SK-N-SH treated with all-trans-retinoic acid at 6 μM for 48 hours (cell line): ENCODE measurements at regions not wholly inside any gene's neighbourhood (a gene's known extent, or its start where the extent isn't known, plus 50 kb on each side); places are given as distances from the start of the nearest gene placed in this dataset.

Experiments used
- ATAC-seq: fragments of 200-7000 bp; cut with Tn5 transposase; 3 replicates; pipeline ENCODE4 v1.9.1; 2020; ENCODE audit warnings: mild to moderate bottlenecking, moderate library complexity
- ARNTL ChIP-seq: fragments of 450-650 bp; formaldehyde crosslinking; IDR thresholded peaks from 2 replicates; pipeline ENCODE4 v1.5.0; 2020; ENCODE audit warnings: low read depth, mild to moderate bottlenecking, moderate library complexity, borderline replicate concordance
- CSDC2 ChIP-seq: fragments of 250-450 bp; sonication (Bioruptor Pico); IDR thresholded peaks from 2 replicates; pipeline ENCODE4 v1.5.0; 2020; ENCODE audit warnings: mild to moderate bottlenecking, moderate library complexity
- ESRRG ChIP-seq: fragments of 250-450 bp; sonication (Bioruptor Pico); IDR thresholded peaks from 2 replicates; pipeline ENCODE4 v1.6.1; 2021; ENCODE audit warnings: mild to moderate bottlenecking
- GLIS3 ChIP-seq: fragments of 250-450 bp; sonication (Bioruptor Pico); IDR thresholded peaks from 2 replicates; pipeline ENCODE4 v1.5.0; 2020; ENCODE audit warnings: mild to moderate bottlenecking, moderate library complexity
- ISL1 ChIP-seq: fragments of 250-450 bp; sonication (Bioruptor Pico); IDR thresholded peaks from 2 replicates; pipeline ENCODE4 v2.1.2; 2022; ENCODE audit warnings: mild to moderate bottlenecking, moderate library complexity
- OSR1 ChIP-seq: fragments of 250-450 bp; sonication (Bioruptor Pico); IDR thresholded peaks from 2 replicates; pipeline ENCODE4 v1.8.0; 2022; ENCODE audit warnings: moderate library complexity, mild to moderate bottlenecking, inconsistent platforms
- PPARA ChIP-seq: fragments of 250-450 bp; sonication (Bioruptor Pico); IDR thresholded peaks from 2 replicates; pipeline ENCODE4 v1.5.0; 2020; ENCODE audit warnings: mild to moderate bottlenecking, borderline replicate concordance
- RARB ChIP-seq: fragments of 250-450 bp; sonication (Bioruptor Pico); IDR thresholded peaks from 2 replicates; pipeline ENCODE4 v1.8.0; 2021; ENCODE audit warnings: mild to moderate bottlenecking, moderate library complexity
- SNAI2 ChIP-seq: fragments of 250-450 bp; sonication (Bioruptor Pico); IDR thresholded peaks from 2 replicates; pipeline ENCODE4 v1.5.0; 2020; ENCODE audit warnings: mild to moderate bottlenecking, moderate library complexity
- TCF4 ChIP-seq: fragments of 250-450 bp; sonication (Bioruptor Pico); IDR thresholded peaks from 2 replicates; pipeline ENCODE4 v1.8.0; 2021; ENCODE audit warnings: mild to moderate bottlenecking, moderate library complexity, borderline replicate concordance
- TOX ChIP-seq: fragments of 250-450 bp; sonication (Bioruptor Pico); IDR thresholded peaks from 2 replicates; pipeline ENCODE4 v1.8.0; 2021; ENCODE audit warnings: mild to moderate bottlenecking, moderate library complexity, borderline replicate concordance
- ZC3H10 ChIP-seq: fragments of 250-450 bp; sonication (Bioruptor Pico); IDR thresholded peaks from 2 replicates; pipeline ENCODE4 v1.5.1; 2021; ENCODE audit warnings: mild to moderate bottlenecking, moderate library complexity
- ZFP3 ChIP-seq: fragments of 250-450 bp; sonication (Bioruptor Pico); IDR thresholded peaks from 2 replicates; pipeline ENCODE4 v1.5.0; 2020; ENCODE audit warnings: mild to moderate bottlenecking, moderate library complexity
- ZFP30 ChIP-seq: fragments of 450-650 bp; formaldehyde crosslinking; IDR thresholded peaks from 2 replicates; pipeline ENCODE4 v1.5.0; 2022; ENCODE audit warnings: mild to moderate bottlenecking, moderate library complexity
- ZNF565 ChIP-seq: fragments of 450-650 bp; formaldehyde crosslinking; conservative IDR thresholded peaks from 2 replicates; pipeline ENCODE4 v1.5.0; 2020; ENCODE audit warnings: low read depth, mild to moderate bottlenecking, moderate library complexity
- ZNF70 ChIP-seq: fragments of 450-650 bp; formaldehyde crosslinking; IDR thresholded peaks from 2 replicates; pipeline ENCODE4 v1.5.0; 2020; ENCODE audit warnings: mild to moderate bottlenecking, moderate library complexity
- ZNF8 ChIP-seq: fragments of 450-650 bp; formaldehyde crosslinking; IDR thresholded peaks from 2 replicates; pipeline ENCODE4 v1.5.0; 2020; ENCODE audit warnings: mild to moderate bottlenecking, moderate library complexity
- TF ChIP-seq, protein P1 (sequence below): fragments of 250-450 bp; sonication (Bioruptor Pico); IDR thresholded peaks from 2 replicates; pipeline ENCODE4 v1.5.1; 2021; ENCODE audit warnings: mild to moderate bottlenecking, moderate library complexity
- TF ChIP-seq, protein P2 (sequence below): fragments of 250-450 bp; sonication (Bioruptor Pico); IDR thresholded peaks from 2 replicates; pipeline ENCODE4 v1.5.1; 2020; ENCODE audit warnings: low read depth, mild to moderate bottlenecking, moderate library complexity
- TF ChIP-seq, protein P3 (sequence below): fragments of 250-450 bp; sonication (Bioruptor Pico); IDR thresholded peaks from 2 replicates; pipeline ENCODE4 v1.8.0; 2020; ENCODE audit warnings: mild to moderate bottlenecking, moderate library complexity, borderline replicate concordance
- TF ChIP-seq, protein P4 (sequence below): fragments of 250-450 bp; sonication (Bioruptor Pico); IDR thresholded peaks from 2 replicates; pipeline ENCODE4 v1.8.0; 2021; ENCODE audit warnings: low read depth, mild to moderate bottlenecking, moderate library complexity, borderline replicate concordance
- TF ChIP-seq, protein P5 (sequence below): fragments of 250-450 bp; sonication (Bioruptor Pico); IDR thresholded peaks from 2 replicates; pipeline ENCODE4 v1.5.0; 2020; ENCODE audit warnings: mild to moderate bottlenecking, moderate library complexity

DNA sequence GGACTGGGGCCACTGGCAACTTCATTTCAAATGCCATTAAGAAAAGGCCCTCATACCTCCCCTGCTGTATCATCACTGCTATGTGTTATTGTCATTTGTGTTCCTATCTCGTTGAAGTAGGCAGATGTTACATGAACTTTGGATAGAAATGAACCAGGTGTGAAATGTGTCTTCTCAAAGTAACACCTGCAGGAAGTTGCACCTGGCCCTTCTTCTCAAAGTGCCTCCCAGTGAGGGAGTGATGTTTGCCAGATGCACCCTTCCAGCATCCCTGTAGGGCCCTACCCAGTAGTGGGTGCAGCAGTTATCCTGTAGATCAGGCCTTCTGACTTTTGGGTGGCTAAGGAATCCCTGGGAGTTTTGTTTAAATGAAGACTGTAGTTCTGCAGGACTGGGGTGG is 197.7 kb upstream of the CTNNB1 start:
- TF ChIP-seq SNAI2 (CRISPR knock-in tag) (no peak), ZC3H10 (CRISPR knock-in tag) (no peak), ARNTL (CRISPR knock-in tag) (no peak), PPARA (CRISPR knock-in tag) (no peak)
- TF ChIP-seq, all 23 proteins: peak for 0
- ATAC-seq = no peak

DNA sequence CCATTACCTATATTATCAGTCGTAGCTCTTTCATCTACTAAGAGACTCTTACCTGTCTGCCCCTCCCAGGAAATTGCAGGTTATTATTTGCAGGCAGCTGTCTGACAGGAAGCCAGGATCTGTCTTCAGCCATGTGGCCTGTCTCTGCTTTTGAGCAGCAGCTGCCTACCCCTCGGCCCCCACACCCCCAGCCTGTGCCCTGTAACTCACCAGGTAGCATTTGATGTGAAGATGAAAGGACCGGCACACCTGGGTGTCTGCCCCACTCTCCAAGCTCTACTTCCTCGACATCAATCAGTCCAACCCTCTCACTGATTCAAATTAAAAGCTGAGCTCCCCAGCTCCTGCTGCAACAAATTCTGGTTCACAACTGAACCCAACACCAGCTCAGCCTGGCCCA is 197.2 kb upstream of the CTNNB1 start:
- no peak for ATAC-seq
- TF ChIP-seq ZNF565 (CRISPR knock-in tag) (no peak), ARNTL (CRISPR knock-in tag) (no peak), ZFP3 (CRISPR knock-in tag) (no peak), ZC3H10 (CRISPR knock-in tag) (no peak), GLIS3 (CRISPR knock-in tag) (no peak), RARB (CRISPR knock-in tag) (no peak), CSDC2 (CRISPR knock-in tag) (no peak), ESRRG (CRISPR knock-in tag) (no peak)
- TF ChIP-seq, protein P1, sequence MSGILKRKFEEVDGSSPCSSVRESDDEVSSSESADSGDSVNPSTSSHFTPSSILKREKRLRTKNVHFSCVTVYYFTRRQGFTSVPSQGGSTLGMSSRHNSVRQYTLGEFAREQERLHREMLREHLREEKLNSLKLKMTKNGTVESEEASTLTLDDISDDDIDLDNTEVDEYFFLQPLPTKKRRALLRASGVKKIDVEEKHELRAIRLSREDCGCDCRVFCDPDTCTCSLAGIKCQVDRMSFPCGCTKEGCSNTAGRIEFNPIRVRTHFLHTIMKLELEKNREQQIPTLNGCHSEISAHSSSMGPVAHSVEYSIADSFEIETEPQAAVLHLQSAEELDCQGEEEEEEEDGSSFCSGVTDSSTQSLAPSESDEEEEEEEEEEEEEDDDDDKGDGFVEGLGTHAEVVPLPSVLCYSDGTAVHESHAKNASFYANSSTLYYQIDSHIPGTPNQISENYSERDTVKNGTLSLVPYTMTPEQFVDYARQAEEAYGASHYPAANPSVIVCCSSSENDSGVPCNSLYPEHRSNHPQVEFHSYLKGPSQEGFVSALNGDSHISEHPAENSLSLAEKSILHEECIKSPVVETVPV (CRISPR knock-in tag) = no peak

DNA sequence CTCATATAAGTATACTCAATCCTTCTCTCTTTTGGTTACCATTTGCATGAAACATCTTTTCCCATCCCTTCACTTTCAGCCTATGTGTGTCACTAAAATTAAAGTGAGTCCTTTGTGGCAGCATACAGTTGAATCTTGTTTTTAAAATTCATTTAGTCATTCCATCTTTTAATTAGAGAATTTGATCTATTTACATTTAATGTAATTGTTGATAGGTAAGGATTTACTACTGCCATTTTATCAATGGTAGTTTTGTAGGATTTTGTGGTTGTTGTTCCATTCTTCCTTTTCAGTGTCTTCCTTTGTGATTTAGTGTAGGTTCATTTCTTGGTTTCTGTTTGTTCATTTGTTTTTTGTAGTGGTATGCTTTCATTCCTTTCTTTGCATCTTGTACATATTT is 191.9 kb upstream of the CTNNB1 start:
- no peak for TF ChIP-seq OSR1 (CRISPR knock-in tag)
- TF ChIP-seq, protein P2, sequence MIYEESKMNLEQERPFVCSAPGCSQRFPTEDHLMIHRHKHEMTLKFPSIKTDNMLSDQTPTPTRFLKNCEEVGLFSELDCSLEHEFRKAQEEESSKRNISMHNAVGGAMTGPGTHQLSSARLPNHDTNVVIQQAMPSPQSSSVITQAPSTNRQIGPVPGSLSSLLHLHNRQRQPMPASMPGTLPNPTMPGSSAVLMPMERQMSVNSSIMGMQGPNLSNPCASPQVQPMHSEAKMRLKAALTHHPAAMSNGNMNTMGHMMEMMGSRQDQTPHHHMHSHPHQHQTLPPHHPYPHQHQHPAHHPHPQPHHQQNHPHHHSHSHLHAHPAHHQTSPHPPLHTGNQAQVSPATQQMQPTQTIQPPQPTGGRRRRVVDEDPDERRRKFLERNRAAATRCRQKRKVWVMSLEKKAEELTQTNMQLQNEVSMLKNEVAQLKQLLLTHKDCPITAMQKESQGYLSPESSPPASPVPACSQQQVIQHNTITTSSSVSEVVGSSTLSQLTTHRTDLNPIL = no peak
- TF ChIP-seq, protein P3, sequence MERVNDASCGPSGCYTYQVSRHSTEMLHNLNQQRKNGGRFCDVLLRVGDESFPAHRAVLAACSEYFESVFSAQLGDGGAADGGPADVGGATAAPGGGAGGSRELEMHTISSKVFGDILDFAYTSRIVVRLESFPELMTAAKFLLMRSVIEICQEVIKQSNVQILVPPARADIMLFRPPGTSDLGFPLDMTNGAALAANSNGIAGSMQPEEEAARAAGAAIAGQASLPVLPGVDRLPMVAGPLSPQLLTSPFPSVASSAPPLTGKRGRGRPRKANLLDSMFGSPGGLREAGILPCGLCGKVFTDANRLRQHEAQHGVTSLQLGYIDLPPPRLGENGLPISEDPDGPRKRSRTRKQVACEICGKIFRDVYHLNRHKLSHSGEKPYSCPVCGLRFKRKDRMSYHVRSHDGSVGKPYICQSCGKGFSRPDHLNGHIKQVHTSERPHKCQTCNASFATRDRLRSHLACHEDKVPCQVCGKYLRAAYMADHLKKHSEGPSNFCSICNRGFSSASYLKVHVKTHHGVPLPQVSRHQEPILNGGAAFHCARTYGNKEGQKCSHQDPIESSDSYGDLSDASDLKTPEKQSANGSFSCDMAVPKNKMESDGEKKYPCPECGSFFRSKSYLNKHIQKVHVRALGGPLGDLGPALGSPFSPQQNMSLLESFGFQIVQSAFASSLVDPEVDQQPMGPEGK = no peak
- TF ChIP-seq TOX (CRISPR knock-in tag) = no peak
- TF ChIP-seq TCF4 (CRISPR knock-in tag) = no peak
- TF ChIP-seq ZNF70 (CRISPR knock-in tag) = no peak
- TF ChIP-seq CSDC2 (CRISPR knock-in tag) = no peak
- TF ChIP-seq ZNF565 (CRISPR knock-in tag) = no peak
- TF ChIP-seq, protein P4, sequence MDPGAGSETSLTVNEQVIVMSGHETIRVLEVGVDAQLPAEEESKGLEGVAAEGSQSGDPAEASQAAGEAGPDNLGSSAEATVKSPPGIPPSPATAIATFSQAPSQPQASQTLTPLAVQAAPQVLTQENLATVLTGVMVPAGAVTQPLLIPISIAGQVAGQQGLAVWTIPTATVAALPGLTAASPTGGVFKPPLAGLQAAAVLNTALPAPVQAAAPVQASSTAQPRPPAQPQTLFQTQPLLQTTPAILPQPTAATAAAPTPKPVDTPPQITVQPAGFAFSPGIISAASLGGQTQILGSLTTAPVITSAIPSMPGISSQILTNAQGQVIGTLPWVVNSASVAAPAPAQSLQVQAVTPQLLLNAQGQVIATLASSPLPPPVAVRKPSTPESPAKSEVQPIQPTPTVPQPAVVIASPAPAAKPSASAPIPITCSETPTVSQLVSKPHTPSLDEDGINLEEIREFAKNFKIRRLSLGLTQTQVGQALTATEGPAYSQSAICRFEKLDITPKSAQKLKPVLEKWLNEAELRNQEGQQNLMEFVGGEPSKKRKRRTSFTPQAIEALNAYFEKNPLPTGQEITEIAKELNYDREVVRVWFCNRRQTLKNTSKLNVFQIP = no peak
- TF ChIP-seq, protein P1 (CRISPR knock-in tag) = no peak
- TF ChIP-seq, protein P5, sequence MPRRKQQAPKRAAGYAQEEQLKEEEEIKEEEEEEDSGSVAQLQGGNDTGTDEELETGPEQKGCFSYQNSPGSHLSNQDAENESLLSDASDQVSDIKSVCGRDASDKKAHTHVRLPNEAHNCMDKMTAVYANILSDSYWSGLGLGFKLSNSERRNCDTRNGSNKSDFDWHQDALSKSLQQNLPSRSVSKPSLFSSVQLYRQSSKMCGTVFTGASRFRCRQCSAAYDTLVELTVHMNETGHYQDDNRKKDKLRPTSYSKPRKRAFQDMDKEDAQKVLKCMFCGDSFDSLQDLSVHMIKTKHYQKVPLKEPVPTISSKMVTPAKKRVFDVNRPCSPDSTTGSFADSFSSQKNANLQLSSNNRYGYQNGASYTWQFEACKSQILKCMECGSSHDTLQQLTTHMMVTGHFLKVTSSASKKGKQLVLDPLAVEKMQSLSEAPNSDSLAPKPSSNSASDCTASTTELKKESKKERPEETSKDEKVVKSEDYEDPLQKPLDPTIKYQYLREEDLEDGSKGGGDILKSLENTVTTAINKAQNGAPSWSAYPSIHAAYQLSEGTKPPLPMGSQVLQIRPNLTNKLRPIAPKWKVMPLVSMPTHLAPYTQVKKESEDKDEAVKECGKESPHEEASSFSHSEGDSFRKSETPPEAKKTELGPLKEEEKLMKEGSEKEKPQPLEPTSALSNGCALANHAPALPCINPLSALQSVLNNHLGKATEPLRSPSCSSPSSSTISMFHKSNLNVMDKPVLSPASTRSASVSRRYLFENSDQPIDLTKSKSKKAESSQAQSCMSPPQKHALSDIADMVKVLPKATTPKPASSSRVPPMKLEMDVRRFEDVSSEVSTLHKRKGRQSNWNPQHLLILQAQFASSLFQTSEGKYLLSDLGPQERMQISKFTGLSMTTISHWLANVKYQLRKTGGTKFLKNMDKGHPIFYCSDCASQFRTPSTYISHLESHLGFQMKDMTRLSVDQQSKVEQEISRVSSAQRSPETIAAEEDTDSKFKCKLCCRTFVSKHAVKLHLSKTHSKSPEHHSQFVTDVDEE (CRISPR knock-in tag) = no peak
- TF ChIP-seq SNAI2 (CRISPR knock-in tag) = no peak
- no peak for TF ChIP-seq ARNTL (CRISPR knock-in tag)
- no peak for TF ChIP-seq ZC3H10 (CRISPR knock-in tag)
- TF ChIP-seq ZNF8 (CRISPR knock-in tag) = no peak
- no peak for TF ChIP-seq PPARA (CRISPR knock-in tag)
- no peak for TF ChIP-seq ZFP3 (CRISPR knock-in tag)
- no peak for TF ChIP-seq ISL1 (CRISPR knock-in tag)
- no peak for TF ChIP-seq ESRRG (CRISPR knock-in tag)
- no peak for TF ChIP-seq ZFP30 (CRISPR knock-in tag)
- no peak for ATAC-seq
